Urothelium cell line (cell line): ENCODE measurements at regions not wholly inside any gene's neighbourhood (a gene's known extent, or its start where the extent isn't known, plus 50 kb on each side); places are given as distances from the start of the nearest gene placed in this dataset.

Experiments
- DNase-seq: peaks from one replicate; pipeline ENCODE4 v3.0.0; 2011; ENCODE audit warnings: low spot score, mixed read lengths
- FAIRE-seq: peaks from 2 replicates; lab custom pipeline; 2011; peaks lifted over from hg19 to GRCh38; lab: Jason Lieb, UNC

DNA sequence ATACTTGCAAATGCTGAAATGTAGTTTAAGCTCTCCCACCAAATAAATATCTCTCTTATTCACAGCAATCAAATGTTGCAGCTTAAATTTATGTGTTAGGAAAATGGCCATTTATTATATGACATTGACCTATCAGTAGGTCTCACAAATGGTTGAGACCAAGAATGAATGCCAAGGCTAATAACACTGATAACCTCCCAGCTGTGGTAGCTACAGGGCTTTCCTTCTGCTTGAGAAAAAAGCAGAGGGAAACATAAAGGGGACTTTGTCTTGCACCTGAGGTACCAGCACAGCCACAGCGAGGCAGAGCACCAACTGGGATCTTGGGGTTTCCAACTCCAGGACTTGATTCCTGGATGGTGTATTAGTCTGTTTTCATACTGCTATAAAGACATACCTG lies 73.1 kb upstream of the TTC14 start:
- DNase-seq (no peak), FAIRE-seq (no peak)

GRCh38 chr3:180529778-180530177 lies 72.2 kb upstream of the TTC14 start:
- FAIRE-seq, result no peak

DNA sequence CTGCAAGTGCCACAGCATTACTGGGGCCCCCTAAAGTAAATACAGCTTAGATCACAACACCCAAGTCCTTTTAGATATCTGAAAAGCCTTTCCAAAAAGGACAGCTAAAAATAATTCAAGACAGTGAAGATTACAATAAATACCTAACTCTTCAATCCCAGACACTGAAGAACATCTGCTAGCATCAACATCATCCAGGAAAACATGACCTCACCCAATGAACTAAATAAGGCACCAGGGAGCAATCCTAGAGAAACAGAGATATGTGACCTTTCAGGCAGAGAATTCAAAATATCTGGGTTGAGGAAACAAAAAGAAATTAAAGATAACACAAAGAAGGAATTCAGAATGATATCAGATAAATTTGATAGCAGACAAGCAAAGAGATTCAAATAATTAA lies 71.7 kb upstream of the TTC14 start:
- DNase-seq (no peak), FAIRE-seq (no peak)

More at GRCh38 chr3:180529778-180530177, 72.2 kb upstream of the TTC14 start:
- no peak for DNase-seq

DNA sequence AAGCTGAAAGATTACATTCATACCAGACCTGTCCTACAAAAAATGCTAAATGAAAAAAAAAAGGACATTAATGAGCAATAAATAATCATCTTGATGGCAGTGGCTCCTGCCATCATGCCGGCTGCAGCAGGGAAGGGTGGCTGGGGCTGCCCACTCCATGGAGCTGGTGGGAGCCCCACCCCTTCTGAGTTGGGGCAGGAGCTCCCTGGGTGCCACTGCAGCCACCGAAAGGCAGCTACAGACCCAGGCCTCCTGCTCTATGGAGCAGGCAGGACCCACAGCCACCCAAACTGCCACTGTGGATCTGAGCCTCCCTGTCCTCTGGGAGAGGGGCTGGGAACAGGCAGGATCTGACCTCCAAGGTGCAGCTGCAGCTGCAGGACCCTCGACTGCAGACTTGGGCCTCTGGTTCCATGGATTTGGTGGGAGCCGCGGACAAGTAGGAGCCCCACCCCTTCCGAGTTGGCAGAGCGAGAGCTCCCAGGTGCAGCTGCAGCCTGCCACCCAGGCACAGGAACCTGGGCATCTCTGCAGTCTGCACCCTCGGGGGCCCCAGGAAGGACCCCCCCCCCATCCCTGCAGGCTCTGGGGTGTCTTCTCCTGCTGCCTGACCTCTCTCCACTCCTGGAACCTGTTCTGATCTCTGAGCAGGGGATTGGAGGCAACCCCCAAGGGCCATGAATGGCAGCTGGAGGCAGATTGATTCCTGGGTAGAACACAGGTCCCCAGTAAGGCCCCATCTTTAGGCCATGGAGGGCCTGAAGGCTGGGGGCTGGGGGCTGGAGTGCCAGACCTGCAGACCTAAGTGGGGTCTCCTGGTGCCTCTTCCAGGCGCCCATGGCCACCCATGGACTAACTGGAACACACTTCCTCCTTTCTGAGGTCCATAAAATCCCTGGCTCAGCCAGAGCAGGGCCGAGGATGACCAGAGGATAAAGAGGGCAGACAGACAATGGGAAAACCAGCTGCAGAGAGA lies 70.4 kb upstream of the TTC14 start:
- FAIRE-seq (no peak), DNase-seq (no peak)

GRCh38 chr3:180534828-180535227 lies 67.1 kb upstream of the TTC14 start:
- DNase-seq (no peak), FAIRE-seq (no peak)

DNA sequence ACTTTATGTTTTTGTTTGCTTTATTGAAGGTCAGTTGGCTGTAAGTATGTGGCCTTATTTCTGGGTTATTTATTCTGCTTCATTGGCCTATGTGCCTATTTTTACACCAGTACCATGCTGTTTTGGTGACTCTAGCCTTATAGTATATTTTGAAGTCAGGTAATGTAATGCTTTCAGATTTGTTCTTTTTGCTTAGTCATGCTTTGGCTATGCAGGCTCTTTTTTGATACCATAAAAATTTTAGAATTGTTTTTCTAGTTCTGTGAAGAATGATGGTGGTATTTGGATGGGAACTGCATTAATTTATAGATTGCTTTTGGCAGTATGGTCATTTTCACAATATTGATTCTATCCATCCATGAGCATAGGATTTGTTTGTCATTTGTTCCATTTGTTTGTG lies 63.5 kb upstream of the TTC14 start:
- DNase-seq (no peak), FAIRE-seq (no peak)

- FAIRE-seq (no peak), DNase-seq (no peak)
Measured at GRCh38 chr3:180543877-180544276, 58.1 kb upstream of the TTC14 start.

DNA sequence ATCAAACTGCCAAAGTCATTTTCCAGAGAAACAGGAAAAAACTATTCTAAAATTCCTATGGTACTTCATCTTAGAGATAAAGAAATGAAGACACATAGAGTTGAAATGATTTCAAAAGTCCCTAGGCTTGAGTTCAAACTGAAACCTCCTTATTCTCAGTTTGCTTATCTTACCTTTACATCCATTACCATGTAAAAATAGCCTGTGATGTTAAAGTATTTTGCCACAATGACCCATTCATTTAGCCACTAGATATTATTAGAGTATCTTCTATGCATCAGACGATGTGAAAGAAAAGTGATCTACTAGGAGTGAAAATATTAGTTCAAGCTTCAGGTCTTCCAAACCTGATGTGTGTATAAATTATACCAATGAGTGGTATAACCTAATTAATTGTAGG lies 55.1 kb upstream of the TTC14 start:
- DNase-seq (no peak), FAIRE-seq (no peak)

- no peak for FAIRE-seq
- DNase-seq, result no peak
Measured at GRCh38 chr3:180548050-180548449, 53.9 kb upstream of the TTC14 start.
